NCI-H2171 treated with DMSO at 0.1 percent for 48 hours (cell line): ENCODE measurements at regions not wholly inside any gene's neighbourhood (a gene's known extent, or its start where the extent isn't known, plus 50 kb on each side); places are given as distances from the start of the nearest gene placed in this dataset.
"Not testable (repeated sequence)": the region's sequence is repeated elsewhere in the genome, so short reads cannot be mapped to it uniquely, and the experiment has no call there.

Experiments
- DNase-seq: peaks from one replicate; lab custom pipeline; 2025; lab: John Stamatoyannopoulos, UW

DNA sequence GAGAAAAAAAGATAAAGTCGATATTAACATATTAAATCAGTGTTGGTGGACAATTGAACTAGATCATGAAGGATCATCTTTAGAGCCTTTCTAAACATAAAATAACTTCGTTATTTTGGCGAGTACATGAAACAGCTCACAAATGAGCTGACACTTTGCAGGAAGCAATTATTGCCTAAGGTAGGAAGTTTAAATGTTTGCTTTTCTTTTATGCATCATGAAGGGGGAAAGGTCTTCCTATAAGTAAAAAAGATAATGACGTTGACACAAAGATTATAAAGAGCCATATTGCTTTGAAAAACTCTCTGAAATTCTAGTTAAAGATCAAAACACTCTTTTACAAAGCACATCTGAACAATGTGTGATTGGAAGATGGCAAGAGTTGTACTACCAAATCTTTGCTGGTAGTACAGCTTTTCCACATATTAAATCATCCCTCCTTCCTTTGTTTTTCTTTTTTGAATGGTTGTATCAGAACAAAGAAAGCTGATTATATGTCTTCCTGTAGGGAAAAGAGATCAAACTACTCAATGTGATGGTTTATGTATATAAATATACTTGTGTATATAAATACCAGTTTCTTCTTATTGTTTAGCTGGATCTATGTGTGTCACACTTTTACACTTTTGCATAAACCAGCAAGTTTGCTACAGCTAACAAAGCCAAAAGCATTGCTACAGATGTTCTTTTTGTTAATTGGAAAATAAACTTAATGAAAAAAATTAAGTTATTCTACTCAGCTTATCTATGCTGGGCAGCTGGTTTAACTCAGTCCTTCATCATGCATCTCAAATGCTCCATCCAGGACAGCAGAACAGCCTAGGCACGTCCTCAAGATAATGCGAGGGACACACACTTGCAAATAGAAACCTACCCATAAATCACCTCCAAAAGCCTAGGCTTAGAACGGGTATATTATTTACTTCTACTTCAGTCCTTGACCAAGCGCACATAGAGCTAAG lies 850.8 kb upstream of the ROBO1 start:
- DNase-seq: no peak

DNA sequence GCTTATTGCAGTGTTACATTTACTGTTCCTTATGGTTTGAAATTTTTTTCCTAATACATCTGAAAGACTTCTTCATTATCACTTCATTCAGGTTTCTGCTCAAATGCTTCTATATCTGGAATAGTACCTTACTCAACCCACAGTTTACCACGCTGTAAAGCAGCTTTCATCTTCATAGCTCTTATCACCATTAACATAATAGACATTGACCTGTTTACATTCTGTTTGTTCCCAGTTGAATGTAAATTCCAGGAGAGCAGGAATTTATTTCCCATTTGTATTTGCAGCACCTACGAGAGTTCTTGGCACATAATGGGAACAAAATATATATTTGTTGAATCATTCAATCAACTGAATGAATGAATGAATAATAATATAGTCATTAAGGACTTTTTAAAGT lies 844.6 kb upstream of the ROBO1 start:
- DNase-seq: no peak

DNA sequence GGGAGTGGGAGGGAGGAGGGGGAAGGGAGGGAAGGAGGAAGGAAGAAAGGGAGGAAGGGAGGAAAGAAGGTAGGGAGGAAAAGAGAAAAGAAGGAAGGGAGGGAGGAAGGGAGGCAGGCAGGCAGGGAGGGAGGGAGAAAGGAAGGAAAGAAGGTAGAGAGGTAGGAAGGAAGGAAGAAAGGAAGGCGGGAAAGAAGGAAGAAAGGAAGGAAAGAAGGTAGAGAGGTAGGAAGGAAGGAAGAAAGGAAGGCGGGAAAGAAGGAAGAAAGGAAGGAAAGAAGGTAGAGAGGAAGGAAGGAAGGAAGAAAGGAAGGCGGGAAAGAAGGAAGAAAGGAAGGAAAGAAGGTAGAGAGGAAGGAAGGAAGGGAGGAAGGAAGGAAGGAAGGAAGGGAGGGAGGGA lies 840.3 kb upstream of the ROBO1 start:
- DNase-seq: not testable (repeated sequence)

DNA sequence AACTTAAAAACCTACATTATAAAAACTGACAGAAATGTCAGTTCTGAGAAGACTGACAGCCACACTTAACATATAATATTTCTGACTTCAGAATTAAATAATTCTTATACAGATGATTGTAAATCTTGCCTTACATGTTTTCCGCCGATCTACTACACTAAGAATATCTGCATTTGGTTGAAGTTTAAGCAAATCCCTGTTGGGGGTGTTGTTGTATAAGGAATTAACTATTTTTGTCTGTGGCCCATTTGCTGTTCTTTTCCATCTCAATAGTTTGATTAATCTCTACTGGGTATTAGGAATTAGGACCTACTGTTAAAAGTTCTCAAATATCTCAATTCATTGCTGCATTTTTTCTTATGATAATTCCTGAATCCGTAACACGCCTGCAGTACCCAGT lies 838.3 kb upstream of the ROBO1 start:
- DNase-seq: no peak

DNA sequence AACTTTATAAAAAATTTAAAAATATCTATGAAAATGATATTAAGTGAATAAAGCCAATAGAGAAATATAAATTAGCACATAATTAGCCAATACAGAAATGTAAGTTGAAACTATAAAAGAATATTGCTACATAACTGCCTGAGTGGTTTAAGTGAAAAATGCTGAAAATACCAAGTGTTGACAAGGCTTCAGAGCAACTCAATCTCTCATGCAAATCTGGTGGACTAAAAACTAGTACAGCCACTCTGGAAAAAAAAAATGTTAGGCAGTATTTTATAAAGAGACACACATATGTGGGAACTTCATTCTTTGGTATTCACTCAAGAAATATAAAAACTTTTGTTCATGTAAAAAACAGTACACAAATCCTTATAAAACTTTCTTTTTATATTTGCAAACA lies 833.7 kb upstream of the ROBO1 start:
- no peak for DNase-seq

DNA sequence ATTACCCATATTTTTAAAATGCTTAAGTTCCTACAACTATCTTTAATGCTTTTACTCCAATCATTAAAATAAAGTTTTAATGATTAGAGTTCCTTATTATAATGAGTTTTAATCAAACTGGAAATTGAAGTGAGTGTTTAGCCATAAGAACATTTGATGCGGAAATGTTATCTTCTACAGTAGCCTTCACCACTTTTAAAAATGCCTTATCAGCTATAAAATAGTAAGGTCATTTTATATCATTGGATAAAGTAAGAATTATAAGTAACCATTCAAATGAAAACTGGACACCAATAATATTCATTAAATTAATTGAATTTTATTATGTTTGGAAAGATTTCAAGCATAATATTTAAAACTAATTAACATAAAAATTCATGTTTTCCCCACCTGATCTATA lies 825.0 kb upstream of the ROBO1 start:
- no peak for DNase-seq

DNA sequence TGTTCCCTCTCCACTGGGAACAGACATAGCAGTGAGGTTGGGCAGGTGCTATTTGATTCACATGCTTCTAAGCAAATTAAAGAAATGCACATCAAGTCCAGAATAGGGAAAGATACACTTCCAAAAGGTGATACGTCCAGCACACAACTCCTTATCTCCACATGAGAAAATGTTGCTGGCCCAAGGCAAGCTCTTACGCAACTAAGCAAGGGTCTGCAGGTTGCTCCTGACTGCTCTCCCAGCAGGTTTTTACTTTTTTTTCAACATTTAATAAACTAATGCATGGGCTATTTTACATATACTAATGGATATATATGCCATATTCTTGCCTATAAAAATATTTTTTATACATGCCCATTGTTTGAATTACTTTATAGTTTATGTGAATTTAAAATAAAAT lies 818.5 kb upstream of the ROBO1 start:
- DNase-seq: no peak

DNA sequence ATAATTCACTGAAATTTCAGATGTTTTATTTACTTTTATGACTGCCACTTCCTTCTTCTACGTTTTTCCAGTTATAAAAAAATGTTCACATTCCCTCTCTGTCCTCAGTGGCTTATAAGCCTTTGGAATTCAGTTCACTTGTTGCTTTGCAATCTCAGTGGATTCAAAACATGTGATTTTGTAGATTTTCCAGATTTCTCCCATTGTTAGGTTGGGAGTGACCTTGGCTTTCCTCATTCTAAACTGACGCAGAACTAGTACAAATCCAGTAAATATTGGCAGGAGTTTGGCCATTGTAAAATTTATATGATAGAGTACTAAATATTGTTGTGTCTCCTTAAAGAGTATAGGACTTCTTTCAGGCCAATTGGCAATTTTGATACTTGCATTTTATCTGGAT lies 812.3 kb upstream of the ROBO1 start:
- DNase-seq: no peak

DNA sequence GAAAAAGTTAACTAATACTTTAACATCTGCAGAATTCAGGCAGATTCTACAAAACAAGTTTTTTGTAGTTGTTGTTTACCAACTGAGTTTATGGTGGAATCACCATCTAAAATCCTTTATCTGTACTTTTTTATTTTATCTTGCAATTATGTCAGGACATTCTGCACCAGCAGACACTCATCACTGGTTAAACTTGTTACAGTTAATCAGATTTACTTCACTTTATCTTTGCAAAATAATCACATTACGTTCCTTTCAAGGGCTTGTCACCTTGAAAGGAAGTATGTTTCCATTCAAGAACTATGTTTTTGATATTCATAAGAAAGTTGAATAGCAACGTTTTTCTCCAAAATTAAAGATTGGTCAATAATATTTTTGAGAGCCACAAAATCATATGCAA lies 796.6 kb upstream of the ROBO1 start:
- no peak for DNase-seq

DNA sequence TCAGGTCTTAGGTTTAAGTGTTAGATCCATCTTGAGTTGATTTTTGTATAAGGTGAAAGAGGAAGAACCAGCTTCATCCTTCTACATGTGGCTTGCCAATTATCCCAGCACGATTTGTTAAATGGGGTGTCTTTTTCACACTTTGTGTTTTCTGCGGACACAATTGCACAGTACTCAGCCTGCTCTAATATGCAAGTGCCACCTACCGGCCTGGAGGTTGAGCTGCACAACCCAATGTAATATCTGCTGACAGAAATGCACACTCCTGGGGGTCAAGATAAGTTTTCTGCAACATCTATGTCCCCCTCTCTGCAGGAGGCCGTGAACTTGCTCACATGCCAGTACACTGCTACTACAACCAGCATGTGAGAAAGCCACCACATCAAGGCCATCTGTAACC lies 791.9 kb upstream of the ROBO1 start:
- no peak for DNase-seq

DNA sequence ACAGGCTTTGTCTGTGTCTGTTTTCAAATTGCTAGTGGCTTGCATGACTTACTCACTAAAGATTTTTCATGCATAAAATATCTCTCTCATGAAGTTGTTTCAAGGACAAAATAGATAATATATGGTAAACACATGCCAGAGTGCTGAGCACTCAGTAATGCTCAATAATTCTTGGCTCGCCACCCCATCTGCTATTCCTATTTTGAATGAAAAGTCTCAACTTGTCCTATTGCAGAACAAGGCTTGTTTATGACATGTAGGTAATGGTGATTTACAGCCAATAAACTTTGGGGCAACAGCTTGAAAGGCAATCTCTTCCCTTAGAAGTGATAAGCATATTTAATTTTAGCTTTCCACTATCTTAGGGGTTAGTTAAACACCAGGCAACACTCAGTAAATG lies 789.0 kb upstream of the ROBO1 start:
- DNase-seq: peak; percentile 2

DNA sequence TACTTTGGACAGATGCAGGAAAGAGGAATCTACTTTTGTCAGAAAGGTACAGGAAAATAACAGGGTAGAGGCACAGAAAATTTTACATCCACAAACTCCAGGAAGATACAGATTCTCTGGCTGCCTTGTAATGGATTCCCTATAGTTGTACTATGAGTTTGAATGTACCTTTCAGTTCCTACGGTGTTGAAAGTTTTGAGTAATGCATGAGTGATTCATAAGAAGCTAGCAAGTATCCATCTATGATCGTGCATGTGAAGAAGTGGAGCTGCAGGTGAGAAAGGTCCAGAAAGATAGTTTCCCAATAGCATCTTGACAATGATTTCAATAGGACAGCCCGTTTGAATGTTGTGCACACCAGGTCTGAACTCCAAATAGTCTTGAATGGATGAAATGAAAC lies 786.5 kb upstream of the ROBO1 start:
- no peak for DNase-seq

DNA sequence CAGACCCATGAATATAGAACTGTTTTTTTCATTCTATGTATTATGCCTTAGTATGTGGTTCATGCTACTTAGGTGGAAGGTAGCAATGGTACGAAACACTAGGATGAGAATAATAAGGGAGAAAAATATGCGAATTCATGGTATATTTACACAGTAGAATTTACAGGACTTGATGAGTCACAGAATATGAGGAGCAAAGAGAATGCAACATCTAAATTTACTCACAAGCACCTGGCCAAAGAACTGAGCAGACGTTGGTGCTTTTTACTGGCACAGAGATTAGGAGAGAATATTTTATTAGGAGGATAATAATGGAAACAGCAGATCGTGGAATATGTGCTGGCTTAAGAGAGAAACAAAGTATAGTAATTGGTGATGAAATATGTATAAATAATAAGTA lies 785.4 kb upstream of the ROBO1 start:
- DNase-seq: no peak

DNA sequence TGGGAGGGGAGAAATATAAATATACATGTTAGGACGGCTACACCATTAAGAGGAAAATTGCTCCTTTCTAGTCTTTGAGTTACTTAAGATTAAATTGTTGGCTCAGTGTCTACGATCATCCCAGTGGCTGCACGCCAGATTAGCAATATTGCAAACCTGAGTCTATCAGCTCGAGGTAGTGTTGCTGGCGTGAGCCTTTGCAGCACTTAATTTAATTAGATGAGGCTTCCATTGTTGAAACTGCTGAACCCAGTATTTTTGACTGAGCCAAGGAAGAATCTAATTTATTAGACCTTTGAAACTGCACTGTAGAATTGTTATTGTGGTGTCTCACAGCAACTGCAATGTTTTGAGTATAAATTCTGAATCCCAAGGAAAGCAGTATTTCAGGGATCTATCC lies 782.4 kb upstream of the ROBO1 start:
- DNase-seq: no peak

DNA sequence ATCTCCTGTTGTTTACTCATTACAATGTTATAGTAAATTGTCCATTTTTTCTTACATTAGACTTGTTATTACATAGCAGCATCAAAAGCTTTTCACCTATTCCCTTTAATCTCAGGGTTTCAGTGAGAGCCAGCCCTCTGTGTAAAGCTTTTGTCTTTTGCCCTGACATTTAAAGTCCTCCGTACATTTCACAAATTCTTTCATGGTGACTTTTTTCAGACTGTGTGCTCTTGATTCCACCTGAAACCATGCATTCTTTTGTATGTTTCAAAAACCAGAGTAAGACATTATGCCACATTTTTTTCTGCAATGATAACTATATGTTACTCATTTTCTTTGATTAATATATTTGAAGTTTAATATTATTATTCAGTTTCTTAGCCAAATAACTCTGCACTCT lies 781.4 kb upstream of the ROBO1 start:
- DNase-seq: no peak

DNA sequence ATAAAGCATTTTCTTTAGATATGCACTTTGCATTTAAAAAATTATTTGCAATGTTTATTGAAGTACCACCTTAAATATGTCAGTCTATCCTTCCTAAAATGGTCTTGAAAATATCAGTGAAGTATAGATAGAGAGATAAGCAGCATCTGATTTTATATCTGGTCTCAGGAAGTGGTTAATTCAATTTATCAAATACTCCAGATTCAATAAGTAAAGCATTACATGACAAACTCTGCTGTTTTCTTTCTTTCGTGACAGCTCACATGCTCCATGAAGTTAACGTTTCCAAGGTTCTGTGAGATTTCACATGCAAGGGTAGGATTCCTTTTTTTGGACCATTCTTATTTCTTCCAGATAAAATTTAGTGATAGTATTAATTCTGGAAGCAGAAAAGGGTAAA lies 775.4 kb upstream of the ROBO1 start:
- no peak for DNase-seq

DNA sequence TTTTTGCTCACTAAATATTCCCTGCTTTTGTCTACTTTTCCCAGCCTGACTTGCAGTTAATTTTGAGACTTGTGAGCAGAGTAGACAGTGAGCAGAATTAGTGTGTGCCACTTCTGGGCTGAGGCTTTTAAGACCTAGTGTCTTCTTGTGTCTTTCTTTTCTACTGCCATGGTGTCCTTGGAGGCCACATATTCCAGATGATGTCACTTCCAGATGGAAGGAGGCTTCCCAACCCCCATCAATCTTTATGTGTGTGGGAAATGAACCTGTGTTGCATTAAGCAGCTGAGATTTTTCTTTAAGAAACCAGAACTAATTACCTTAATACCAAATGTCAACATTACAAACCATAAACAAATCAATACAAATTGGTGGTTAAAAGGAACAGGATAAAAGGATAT lies 774.7 kb upstream of the ROBO1 start:
- DNase-seq: no peak

DNA sequence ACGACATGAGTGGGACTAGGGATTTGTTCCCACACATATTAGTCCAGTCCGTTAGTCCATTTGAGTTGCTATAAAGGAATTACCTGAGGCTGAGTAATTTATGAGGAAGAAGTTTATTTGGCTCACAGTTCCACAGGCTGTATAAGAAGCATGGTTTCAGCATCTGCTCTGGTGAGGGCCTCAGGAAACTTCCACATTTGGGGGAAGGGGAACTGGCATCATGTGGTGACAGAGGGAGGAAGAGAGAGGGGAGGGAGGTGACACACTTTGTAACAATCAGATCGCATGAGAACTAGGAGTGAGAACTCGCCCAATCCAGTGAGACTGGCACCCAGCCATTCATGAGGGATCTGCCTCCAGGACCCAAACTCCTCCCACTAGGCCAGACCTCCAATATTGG lies 769.9 kb upstream of the ROBO1 start:
- DNase-seq: no peak

DNA sequence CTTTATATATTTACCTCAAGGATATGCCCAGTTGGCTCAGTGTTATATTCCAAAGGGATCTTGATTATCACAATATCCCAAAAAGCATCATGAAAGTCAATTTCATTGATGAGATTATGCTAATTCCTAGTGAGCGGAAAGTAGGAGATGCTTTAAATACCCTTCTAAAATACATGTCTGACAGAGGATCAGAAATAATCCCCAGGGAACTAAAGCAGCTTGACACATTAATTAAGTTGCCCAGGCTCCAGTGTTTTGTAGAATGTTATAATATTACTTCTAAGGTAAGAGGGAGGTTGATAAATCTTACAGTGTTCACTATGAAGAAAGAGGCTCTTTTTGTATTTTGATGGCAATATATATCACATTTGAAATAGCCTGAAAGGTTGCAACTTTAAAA lies 767.5 kb upstream of the ROBO1 start:
- no peak for DNase-seq

DNA sequence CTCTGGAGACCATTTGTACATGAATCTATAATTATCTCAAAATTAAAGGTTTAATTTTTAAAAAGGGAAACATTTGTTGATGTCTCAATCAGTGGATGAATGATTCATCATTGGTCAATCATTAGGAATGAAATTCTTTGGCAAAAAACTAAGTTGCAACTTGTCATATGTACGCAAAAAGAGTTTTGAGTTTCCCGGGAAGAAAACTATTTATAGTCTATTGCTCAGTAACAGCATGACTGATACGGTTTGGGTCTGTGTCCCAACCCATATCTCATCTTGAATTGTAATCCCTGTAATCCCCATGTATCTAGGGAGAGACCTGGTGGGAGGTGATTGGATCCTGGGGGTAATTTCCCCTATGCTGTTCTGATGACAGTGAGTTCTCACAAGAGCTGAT lies 765.8 kb upstream of the ROBO1 start:
- DNase-seq: no peak

DNA sequence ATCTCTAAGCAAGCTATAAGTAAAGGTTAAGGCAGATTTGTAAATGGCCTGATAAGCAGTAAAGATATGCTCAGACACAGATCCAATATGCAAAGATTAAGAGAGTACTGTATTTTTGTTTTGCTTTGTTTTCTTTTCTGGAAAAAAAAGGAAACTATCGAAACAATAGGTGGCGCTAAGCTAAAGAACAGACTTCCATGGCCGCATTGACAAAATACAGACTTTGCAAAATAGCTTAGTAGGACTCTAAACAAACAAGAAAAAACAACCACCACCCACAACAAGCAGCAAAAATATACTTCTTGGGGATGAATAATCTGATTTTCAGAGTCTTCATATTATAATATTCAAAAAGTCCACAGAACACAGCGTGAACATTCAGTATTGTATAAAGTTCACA lies 758.4 kb upstream of the ROBO1 start:
- no peak for DNase-seq

DNA sequence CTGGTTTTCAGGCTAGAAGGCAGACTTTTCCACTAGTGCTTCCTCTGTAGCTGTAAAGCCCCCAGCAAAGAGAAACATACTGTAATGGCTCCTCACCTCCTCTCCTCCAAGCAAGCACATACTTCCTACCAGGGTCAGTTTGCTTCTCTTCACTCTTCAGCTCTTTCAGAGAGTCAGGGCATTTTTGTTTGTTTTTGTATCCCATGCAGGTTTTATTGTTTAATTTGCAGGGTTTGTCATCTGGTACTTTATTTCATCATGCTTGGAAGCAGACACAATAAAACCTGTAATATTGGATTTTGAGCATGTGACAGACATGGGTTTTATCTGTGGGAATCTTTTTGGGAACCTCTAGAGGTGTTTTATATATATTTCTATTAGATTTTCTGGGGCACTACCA lies 753.3 kb upstream of the ROBO1 start:
- no peak for DNase-seq

DNA sequence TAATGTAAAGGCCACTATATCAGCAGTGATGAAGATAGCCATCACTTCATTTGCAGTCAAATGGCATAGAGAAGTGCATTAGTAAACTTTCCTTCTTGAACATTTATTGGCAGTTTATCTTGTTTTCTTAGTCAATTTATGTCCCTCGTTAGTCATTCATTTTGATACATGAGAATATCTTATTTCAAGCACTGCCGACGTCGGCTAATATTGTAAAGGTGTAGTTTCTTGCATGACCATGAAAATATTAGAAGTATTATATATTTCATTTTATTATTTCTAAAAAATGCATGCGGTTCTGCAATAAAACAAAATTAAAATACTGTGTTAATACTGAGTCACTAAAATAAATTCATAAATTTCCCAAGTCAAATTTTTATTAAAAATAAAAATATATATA lies 751.6 kb upstream of the ROBO1 start:
- no peak for DNase-seq

DNA sequence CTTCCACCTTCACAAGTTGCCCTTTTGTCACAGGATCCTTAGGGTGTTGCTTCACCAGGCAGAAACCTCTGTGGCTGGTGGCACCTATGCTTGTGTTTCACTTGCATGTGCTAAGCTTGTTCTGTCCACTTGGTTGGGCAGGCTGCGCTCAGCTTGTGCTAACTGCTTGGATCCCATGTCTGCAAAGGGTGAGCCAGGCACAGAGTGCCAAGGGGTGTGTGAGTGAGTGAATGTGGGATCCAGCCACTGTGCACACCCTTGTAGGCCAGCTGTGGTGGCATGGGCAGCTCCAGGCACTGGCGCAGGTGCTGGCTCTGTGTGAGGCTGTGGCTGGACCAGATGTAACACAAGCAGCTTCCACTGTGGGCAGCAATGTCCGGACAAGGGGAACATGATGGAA lies 728.7 kb upstream of the ROBO1 start:
- DNase-seq: no peak
